Prostate gland (tissue), 2 donors: ENCODE measurements at regions not wholly inside any gene's neighbourhood (a gene's known extent, or its start where the extent isn't known, plus 50 kb on each side); places are given as distances from the start of the nearest gene placed in this dataset.

Experiments used
- DNase-seq: peaks from one replicate; pipeline ENCODE4 v3.0.0-alpha.2; 2019; ENCODE audit warnings: low spot score
- H3K27ac ChIP-seq, 2 donors: fragments of 200-600 bp; sonication (generic); 2 replicates each; pipeline ENCODE4 v1.5.1; 2017 to 2019
- H3K27me3 ChIP-seq: fragments of 200-600 bp; sonication (generic); replicated peaks from 2 replicates; pipeline ENCODE4 v1.5.1; 2019; ENCODE audit not compliant: insufficient read depth
- H3K36me3 ChIP-seq, 2 donors: fragments of 200-600 bp; sonication (generic); 1 replicate in 1 of 2; 2 replicates in 1 of 2; pipeline versions ENCODE4 v1.5.1 to v1.8.1; 2017 to 2019
- H3K4me1 ChIP-seq: fragments of 200-600 bp; sonication (generic); replicated peaks from 2 replicates; pipeline ENCODE4 v1.5.1; 2019
- H3K4me3 ChIP-seq, 2 donors: fragments of 200-600 bp; sonication (generic); 2 replicates each; pipeline ENCODE4 v1.5.1; 2017 to 2019
- H3K9me3 ChIP-seq: fragments of 200-600 bp; sonication (generic); 2 replicates; pipeline ENCODE4 v1.5.1; 2017
- POLR2A ChIP-seq: fragments of 450-650 bp; IDR thresholded peaks from one replicate; pipeline ENCODE4 v1.6.1; 2016; ENCODE audit warnings: antibody characterized with exemption, mild to moderate bottlenecking
- POLR2AphosphoS5 ChIP-seq: sonication (generic); formaldehyde crosslinking; IDR thresholded peaks from one replicate; pipeline ENCODE4 v1.6.1; 2017; ENCODE audit warnings: antibody characterized with exemption
- WGBS: methylation state at CpG from one replicate; pipeline ENCODE4 v1.1.5; 2018; 5-methylcytosine and 5-hydroxymethylcytosine counted together
- intact Hi-C: fragments of 100-400 bp; cut with DNase I; formaldehyde crosslinking; loops from one replicate; pipeline ENCODE4 v1.14.2; 2022
- TF ChIP-seq, protein P1 (sequence below), 4 experiments: fragments of 200-600 bp in 2 of 4; fragments of 450-650 bp in 2 of 4; sonication (generic) in 2 of 4; IDR thresholded peaks; 1 replicate in 3 of 4; 2 replicates in 1 of 4; pipeline ENCODE4 v1.5.1; 2016 to 2019; ENCODE audit warnings: antibody characterized with exemption in 4 of 4, mild to moderate bottlenecking in 2 of 4, moderate library complexity in 2 of 4

DNA sequence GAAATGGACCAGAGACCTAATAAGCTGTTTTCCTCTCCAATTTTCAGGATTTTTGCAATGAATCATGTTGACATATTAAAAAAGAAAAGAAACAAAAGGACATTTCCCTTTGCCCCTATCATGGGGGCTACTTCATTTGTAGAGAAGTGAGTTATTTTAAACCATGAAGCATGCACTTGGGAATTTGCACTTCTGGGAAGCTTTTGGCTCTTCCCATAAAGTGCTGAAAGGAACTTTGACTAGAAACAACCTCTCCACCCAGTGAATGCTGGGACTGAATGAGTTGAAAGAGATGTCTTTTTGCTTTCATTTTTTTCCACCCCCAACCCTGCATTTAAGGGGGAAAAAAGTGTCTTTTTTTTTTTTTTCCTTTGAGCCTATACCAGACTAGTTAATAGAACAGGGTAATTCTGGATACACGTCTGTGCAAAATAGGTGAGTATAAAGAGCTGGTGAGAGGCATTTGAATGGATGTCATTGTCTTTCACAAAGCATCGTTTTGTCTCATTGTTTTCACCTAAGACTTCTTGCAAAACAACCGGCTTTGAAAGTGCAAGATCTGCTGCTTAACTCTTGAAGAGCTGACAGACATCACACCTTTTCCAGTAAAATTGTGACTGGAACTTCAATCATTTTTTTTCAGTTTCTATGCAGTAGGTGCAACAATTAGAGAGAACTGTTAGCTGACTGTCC, 138.7 kb upstream of the BACH2 start:
- H3K36me3 ChIP-seq, result no peaks in the 10 kb centered on the region
- TF ChIP-seq, protein P1, sequence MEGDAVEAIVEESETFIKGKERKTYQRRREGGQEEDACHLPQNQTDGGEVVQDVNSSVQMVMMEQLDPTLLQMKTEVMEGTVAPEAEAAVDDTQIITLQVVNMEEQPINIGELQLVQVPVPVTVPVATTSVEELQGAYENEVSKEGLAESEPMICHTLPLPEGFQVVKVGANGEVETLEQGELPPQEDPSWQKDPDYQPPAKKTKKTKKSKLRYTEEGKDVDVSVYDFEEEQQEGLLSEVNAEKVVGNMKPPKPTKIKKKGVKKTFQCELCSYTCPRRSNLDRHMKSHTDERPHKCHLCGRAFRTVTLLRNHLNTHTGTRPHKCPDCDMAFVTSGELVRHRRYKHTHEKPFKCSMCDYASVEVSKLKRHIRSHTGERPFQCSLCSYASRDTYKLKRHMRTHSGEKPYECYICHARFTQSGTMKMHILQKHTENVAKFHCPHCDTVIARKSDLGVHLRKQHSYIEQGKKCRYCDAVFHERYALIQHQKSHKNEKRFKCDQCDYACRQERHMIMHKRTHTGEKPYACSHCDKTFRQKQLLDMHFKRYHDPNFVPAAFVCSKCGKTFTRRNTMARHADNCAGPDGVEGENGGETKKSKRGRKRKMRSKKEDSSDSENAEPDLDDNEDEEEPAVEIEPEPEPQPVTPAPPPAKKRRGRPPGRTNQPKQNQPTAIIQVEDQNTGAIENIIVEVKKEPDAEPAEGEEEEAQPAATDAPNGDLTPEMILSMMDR (IDR thresholded peaks at IDR 0.05), result no peak
- TF ChIP-seq POLR2AphosphoS5, result no peak
- TF ChIP-seq POLR2A, result no peak
- 44% methylated on average over 3 of the region's 3 CpGs for WGBS
- DNase-seq, result no peak
- H3K27ac ChIP-seq, result no peak overlapping the region
- H3K4me1 ChIP-seq, result no peaks in the 10 kb centered on the region
- H3K27me3 ChIP-seq, result no peaks in the 10 kb centered on the region
- H3K4me3 ChIP-seq, result no peak overlapping the region
- intact Hi-C loops, result no loop called here
- no peaks in the 10 kb centered on the region for H3K9me3 ChIP-seq

DNA sequence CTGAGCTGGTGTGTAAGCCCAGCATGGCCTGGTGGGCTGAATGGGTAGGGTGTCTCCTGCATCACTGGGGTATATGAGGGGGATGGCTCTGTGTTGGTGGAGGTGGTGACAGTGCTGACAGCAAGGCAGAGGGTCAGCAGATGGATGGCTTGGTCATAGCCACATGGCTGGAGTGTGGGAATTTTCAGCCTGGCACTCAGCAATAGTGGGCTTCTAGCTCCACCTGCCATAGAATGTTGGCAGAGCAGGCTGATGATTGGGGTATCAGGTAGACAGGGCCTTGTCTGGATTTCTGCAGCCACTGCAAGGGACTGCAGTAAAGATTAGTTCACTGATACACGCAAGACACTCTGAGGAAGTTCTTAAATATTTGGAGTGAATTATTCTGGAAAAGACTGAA, 137.5 kb upstream of the BACH2 start:
- intact Hi-C loops, result no loop called here
- no peak overlapping the region for H3K27ac ChIP-seq
- DNase-seq, result no peak
- H3K9me3 ChIP-seq, result no peaks in the 10 kb centered on the region
- WGBS, result 100% methylated on average over 1 of the region's 1 CpG
- no peak overlapping the region for H3K4me3 ChIP-seq
- TF ChIP-seq, protein P1 (IDR thresholded peaks at IDR 0.05), result no peak
- TF ChIP-seq POLR2A (no peak), POLR2AphosphoS5 (no peak)
- no peaks in the 10 kb centered on the region for H3K4me1 ChIP-seq
- no peaks in the 10 kb centered on the region for H3K36me3 ChIP-seq
- H3K27me3 ChIP-seq, result no peaks in the 10 kb centered on the region

DNA sequence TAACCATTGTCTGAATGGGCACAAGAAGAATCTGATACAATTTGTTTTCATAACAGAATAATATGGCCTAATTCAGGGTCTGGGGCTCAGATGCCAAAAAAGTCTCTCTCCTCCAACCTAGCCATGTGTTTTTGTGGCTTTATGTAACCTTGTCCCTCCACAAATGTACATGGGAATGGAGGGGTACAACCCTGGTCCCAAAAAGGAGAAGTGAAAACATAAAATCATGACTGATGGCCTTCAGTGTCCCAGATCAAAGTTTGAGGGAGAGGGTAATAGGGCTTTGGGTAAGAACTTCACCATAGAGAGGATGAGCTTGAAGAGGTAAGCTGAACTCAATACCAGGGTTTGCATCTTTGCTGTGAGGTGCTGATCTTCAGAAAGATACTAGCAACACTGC, 136.3 kb upstream of the BACH2 start:
- intact Hi-C loops, result no loop called here
- no peak for TF ChIP-seq POLR2AphosphoS5
- TF ChIP-seq, protein P1 (IDR thresholded peaks at IDR 0.05), result no peak

DNA sequence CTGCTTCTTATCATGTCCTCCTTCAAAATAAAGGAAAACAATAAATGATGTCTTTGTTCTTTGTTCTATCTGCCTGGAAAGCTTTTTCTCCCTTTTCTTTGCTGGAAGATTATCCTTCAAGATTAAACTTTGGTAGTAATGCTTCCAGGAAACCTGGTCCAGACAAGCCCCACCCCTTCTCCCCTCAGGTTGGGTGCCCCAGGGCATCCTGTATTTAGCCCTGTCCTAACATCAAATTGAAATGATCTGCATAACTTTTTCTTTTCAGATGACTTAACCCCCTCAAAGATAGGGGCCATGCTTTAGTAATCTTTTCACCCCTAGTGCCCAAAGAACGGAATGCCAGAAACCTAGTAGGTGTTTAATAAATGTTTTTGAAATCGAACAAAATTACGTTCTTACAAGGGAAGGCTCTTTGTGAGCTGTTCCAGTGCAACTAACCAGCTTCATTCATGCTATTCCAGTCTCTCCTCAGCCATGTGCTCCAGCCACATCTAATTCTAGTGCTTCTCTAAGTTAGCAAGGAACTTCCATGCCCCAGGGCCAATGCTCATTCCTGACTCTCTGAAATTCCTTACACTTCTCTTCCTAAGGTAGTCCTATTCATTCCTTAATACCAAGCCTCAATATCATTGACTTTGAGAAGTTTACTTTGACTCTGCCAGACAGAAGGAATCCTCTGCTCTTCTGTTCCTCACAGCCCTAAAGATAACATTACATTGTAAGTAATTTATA, 135.6 kb upstream of the BACH2 start:
- Histone ChIP-seq H3K27ac (no peak overlapping the region), H3K36me3 (no peaks in the 10 kb centered on the region), H3K27me3 (no peaks in the 10 kb centered on the region), H3K4me3 (no peak overlapping the region), H3K4me1 (no peaks in the 10 kb centered on the region), H3K9me3 (no peaks in the 10 kb centered on the region)
- no peak for DNase-seq
- TF ChIP-seq POLR2AphosphoS5 (no peak), POLR2A (no peak)
- TF ChIP-seq, protein P1 (IDR thresholded peaks at IDR 0.05), result no peak
- intact Hi-C loops, result no loop called here
- WGBS, result 92% methylated on average over 3 of the region's 3 CpGs

More for the DNA sequence above, 136.3 kb upstream of the BACH2 start:
- Histone ChIP-seq H3K9me3 (no peaks in the 10 kb centered on the region), H3K27me3 (no peaks in the 10 kb centered on the region), H3K36me3 (no peaks in the 10 kb centered on the region), H3K27ac (no peak overlapping the region), H3K4me1 (no peaks in the 10 kb centered on the region), H3K4me3 (no peak overlapping the region)
- no peak for DNase-seq

DNA sequence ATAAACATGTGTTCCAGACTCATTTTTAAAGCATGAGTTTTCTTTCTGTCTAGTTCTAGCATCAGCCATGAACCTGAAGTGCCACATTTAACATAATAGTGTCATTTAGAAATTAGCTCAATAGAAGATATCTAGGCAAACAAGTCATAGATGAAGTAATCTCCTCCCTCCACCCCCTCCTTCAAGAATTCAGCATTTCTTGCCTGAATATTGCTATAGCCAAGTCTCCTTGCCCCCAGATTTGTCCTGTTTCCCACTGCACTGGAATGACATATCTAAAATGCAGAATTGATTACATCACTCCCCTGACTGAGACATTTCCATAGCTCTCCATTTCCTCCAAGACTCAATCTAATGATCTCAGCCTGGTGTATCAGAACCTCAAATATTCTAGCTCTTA, 134.9 kb upstream of the BACH2 start:
- intact Hi-C loops, result no loop called here
- no peak for DNase-seq
- Histone ChIP-seq H3K9me3 (no peaks in the 10 kb centered on the region), H3K36me3 (no peaks in the 10 kb centered on the region), H3K4me1 (no peaks in the 10 kb centered on the region), H3K4me3 (no peak overlapping the region), H3K27me3 (no peaks in the 10 kb centered on the region), H3K27ac (no peak overlapping the region)
- TF ChIP-seq POLR2AphosphoS5, result no peak
- TF ChIP-seq POLR2A, result no peak
- TF ChIP-seq, protein P1 (IDR thresholded peaks at IDR 0.05), result no peak
